K562 (cell line): ENCODE measurements at regions not wholly inside any gene's neighbourhood (a gene's known extent, or its start where the extent isn't known, plus 50 kb on each side); places are given as distances from the start of the nearest gene placed in this dataset.
A peak's percentile ranks its signal among the peaks of the same experiment; 100 is the strongest.

Experiments
- CBFB ChIP-seq: sonication (generic); formaldehyde crosslinking; IDR thresholded peaks from 2 replicates; pipeline ENCODE4 v1.4.0; 2020; ENCODE audit warnings: mild to moderate bottlenecking, missing genetic modification reagents
- FIP1L1 ChIP-seq: fragments of 200-400 bp; formaldehyde crosslinking; IDR thresholded peaks from 2 replicates; pipeline ENCODE4 v1.6.1; 2018; ENCODE audit warnings: mild to moderate bottlenecking, low read depth, low read length; ENCODE audit not compliant: poor library complexity, severe bottlenecking
- GMEB1 ChIP-seq: fragments of 250-450 bp; sonication (Bioruptor Pico); IDR thresholded peaks from 2 replicates; pipeline ENCODE4 v1.4.0; 2020; ENCODE audit warnings: mild to moderate bottlenecking
- NFIC ChIP-seq: fragments of 450-650 bp; IDR thresholded peaks from 2 replicates; pipeline ENCODE4 v1.6.1; 2017; ENCODE audit warnings: mild to moderate bottlenecking, inconsistent platforms
- NR1H2 ChIP-seq: sonication (generic); formaldehyde crosslinking; IDR thresholded peaks from 2 replicates; pipeline ENCODE4 v1.4.0; 2020; ENCODE audit warnings: mild to moderate bottlenecking, missing genetic modification reagents
- POLR2A ChIP-seq: fragments of 450-650 bp; conservative IDR thresholded peaks from 2 replicates; pipeline ENCODE4 v1.6.1; 2016
- RERE ChIP-seq: sonication (generic); formaldehyde crosslinking; IDR thresholded peaks from 2 replicates; pipeline ENCODE4 v1.8.0; 2023; ENCODE audit warnings: missing genetic modification reagents, mild to moderate bottlenecking, borderline replicate concordance
- TAF1 ChIP-seq: IDR thresholded peaks from 2 replicates; pipeline ENCODE4 v1.6.1; 2011; ENCODE audit warnings: mild to moderate bottlenecking, low read length, moderate library complexity; ENCODE audit not compliant: insufficient read depth, control insufficient read depth, severe bottlenecking; ENCODE audit errors: extremely low read depth
- TAL1 ChIP-seq: fragments of 450-650 bp; IDR thresholded peaks from 2 replicates; pipeline ENCODE4 v1.6.1; 2016; ENCODE audit warnings: mild to moderate bottlenecking
- TEAD4 ChIP-seq, 2 experiments: sonication (generic) in 1 of 2; formaldehyde crosslinking in 1 of 2; IDR thresholded peaks; 2 replicates each; pipeline versions ENCODE4 v1.6.1 to v1.8.0; 2012 to 2022; ENCODE audit warnings: borderline replicate concordance in 1 of 2, inconsistent platforms in 1 of 2, low read length in 1 of 2, mild to moderate bottlenecking in 1 of 2, missing genetic modification reagents in 1 of 2
- ZNF561 ChIP-seq: fragments of 450-650 bp; formaldehyde crosslinking; conservative IDR thresholded peaks from 2 replicates; pipeline ENCODE4 v1.4.0; 2020; ENCODE audit warnings: mild to moderate bottlenecking, moderate library complexity
- ZNF780A ChIP-seq: fragments of 250-450 bp; sonication (Bioruptor Pico); IDR thresholded peaks from 2 replicates; pipeline ENCODE4 v1.5.0; 2021; ENCODE audit warnings: mild to moderate bottlenecking
- ZSCAN29 ChIP-seq: fragments of 450-650 bp; IDR thresholded peaks from 2 replicates; pipeline ENCODE4 v1.6.1; 2017
- TF ChIP-seq, protein P1 (sequence below), 2 experiments: fragments of 450-650 bp in 1 of 2; sonication (generic) in 1 of 2; formaldehyde crosslinking in 1 of 2; IDR thresholded peaks; 2 replicates each; pipeline versions ENCODE4 v1.7.1 to v1.9.0; 2016 to 2022; ENCODE audit warnings: inconsistent platforms in 1 of 2, mild to moderate bottlenecking in 1 of 2, missing genetic modification reagents in 1 of 2

- no peak for TF ChIP-seq RERE
- TF ChIP-seq, protein P1, sequence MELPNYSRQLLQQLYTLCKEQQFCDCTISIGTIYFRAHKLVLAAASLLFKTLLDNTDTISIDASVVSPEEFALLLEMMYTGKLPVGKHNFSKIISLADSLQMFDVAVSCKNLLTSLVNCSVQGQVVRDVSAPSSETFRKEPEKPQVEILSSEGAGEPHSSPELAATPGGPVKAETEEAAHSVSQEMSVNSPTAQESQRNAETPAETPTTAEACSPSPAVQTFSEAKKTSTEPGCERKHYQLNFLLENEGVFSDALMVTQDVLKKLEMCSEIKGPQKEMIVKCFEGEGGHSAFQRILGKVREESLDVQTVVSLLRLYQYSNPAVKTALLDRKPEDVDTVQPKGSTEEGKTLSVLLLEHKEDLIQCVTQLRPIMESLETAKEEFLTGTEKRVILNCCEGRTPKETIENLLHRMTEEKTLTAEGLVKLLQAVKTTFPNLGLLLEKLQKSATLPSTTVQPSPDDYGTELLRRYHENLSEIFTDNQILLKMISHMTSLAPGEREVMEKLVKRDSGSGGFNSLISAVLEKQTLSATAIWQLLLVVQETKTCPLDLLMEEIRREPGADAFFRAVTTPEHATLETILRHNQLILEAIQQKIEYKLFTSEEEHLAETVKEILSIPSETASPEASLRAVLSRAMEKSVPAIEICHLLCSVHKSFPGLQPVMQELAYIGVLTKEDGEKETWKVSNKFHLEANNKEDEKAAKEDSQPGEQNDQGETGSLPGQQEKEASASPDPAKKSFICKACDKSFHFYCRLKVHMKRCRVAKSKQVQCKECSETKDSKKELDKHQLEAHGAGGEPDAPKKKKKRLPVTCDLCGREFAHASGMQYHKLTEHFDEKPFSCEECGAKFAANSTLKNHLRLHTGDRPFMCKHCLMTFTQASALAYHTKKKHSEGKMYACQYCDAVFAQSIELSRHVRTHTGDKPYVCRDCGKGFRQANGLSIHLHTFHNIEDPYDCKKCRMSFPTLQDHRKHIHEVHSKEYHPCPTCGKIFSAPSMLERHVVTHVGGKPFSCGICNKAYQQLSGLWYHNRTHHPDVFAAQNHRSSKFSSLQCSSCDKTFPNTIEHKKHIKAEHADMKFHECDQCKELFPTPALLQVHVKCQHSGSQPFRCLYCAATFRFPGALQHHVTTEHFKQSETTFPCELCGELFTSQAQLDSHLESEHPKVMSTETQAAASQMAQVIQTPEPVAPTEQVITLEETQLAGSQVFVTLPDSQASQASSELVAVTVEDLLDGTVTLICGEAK (IDR thresholded peaks at IDR 0.05): no peak
- TF ChIP-seq, protein P1 (CRISPR knock-in tag; IDR thresholded peaks at IDR 0.05): no peak
- TF ChIP-seq ZNF780A (CRISPR knock-in tag): no peak
- TF ChIP-seq NFIC: 0 out of 2 replicates have a peak, but pooled peaks have one; percentile 19
- TF ChIP-seq TEAD4 (IDR thresholded peaks at IDR 0.05; ENCODE audit: low read length): peak; percentile 86
- no peak for TF ChIP-seq TEAD4 (CRISPR knock-in tag; IDR thresholded peaks at IDR 0.05; ENCODE audit: borderline replicate concordance)
- no peak for TF ChIP-seq GMEB1
- TF ChIP-seq FIP1L1: no peak
- peak; percentile 65; the same call in 1 of the 2 replicates for TF ChIP-seq TAL1
- no peak for TF ChIP-seq CBFB (CRISPR knock-in tag)
- no peak for TF ChIP-seq NR1H2 (CRISPR knock-in tag)
- no peak for TF ChIP-seq POLR2A
- no peak for TF ChIP-seq TAF1
- no peak for TF ChIP-seq ZSCAN29
- TF ChIP-seq ZNF561: no peak
Measured at GRCh38 chr2:38474715-38475566, 97.9 kb upstream of the ATL2 start.
